ENCODE measurements at regions not wholly inside any gene's neighbourhood (a gene's known extent, or its start where the extent isn't known, plus 50 kb on each side); places are given as distances from the start of the nearest gene placed in this dataset.

DNA sequence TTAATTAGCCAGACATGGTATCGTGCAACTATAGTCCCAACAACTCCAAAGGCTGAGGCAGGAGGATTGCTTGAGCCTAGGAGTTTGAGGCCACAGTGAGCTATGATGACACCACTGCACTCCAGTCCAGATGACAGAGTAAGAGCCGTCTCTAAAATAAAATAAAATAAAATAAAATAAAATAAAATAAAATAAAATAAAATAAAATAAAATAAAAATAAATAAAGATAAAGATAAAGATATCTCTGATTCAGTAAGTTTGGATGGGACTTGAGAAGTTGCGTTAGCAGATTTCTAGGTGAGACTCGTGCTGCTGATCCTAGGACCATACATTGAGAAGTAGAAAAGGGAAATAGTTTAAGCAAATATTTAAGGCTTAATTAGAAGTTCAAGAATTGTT lies 254.8 kb upstream of the FAM241A start:
- Histone ChIP-seq H3K14ac (ENCODE audit: insufficient read length) (no peak overlapping the region), H2BK5ac (ENCODE audit: low read depth, low read length) (no peak overlapping the region), H3K79me1 (ENCODE audit: low read depth, low read length) (no peaks in the 10 kb centered on the region), H2BK120ac (replicated peaks; ENCODE audit: low read depth, low read length) (no peak overlapping the region), H3K23ac (ENCODE audit: insufficient read length) (no peak overlapping the region), H3K36me3 (ENCODE audit: control insufficient read depth in 2 of 4, insufficient read depth in 4 of 4, low read length in 3 of 4) (no peaks in the 10 kb centered on the region), H2AK5ac (ENCODE audit: low read depth, low read length) (no peak overlapping the region), H2AFZ (ENCODE audit: low read length) (no peak overlapping the region), H2BK12ac (ENCODE audit: low read depth, low read length) (no peak overlapping the region), H3K23me2 (ENCODE audit: low read depth, low read length) (peaks cover 2% of the 10 kb centered on the region; the same call in 1 of the 2 replicates), H3K9me3 (ENCODE audit: insufficient read depth in 2 of 2, low read depth in 1 of 2, low read length in 1 of 2) (peaks cover 0 to 7% of the 10 kb centered on the region in 2 experiments; a peak in 2 of 4 replicates), H3K56ac (replicated peaks; ENCODE audit: insufficient read length, low read depth, low read length) (no peak overlapping the region), H4K8ac (ENCODE audit: extremely low read depth, insufficient read depth, low read length) (no peak overlapping the region), H3K18ac (ENCODE audit: extremely low read depth, low read length) (no peak overlapping the region), H3K4me3 (ENCODE audit: extremely low read depth in 1 of 4, insufficient read depth in 2 of 4, low read depth in 3 of 4, low read length in 4 of 4) (no peak overlapping the region), H3K4me1 (replicated peaks in 1 of 4; ENCODE audit: control insufficient read depth in 3 of 4, insufficient read depth in 4 of 4, low read length in 3 of 4) (no peaks in the 10 kb centered on the region), H4K20me1 (replicated peaks in 1 of 2; ENCODE audit: control insufficient read depth in 1 of 2, insufficient read depth in 2 of 2, low read length in 2 of 2) (no peaks in the 10 kb centered on the region), H3K27ac (ENCODE audit: low read depth, low read length) (no peak overlapping the region), H3K27me3 (replicated peaks in 1 of 4; ENCODE audit: control insufficient read depth in 3 of 4, extremely low read depth in 1 of 4, insufficient read depth in 3 of 4, low read length in 3 of 4) (no peaks in the 10 kb centered on the region), H3K79me2 (ENCODE audit: control insufficient read depth in 1 of 2, insufficient read depth in 2 of 2, low read length in 2 of 2) (no peaks in the 10 kb centered on the region), H4K91ac (replicated peaks; ENCODE audit: insufficient read length, low read length) (no peak overlapping the region), H4K5ac (ENCODE audit: insufficient read length, low read depth, low read length) (no peak overlapping the region), H3K9ac (replicated peaks in 1 of 4; ENCODE audit: extremely low read depth in 1 of 4, low read depth in 3 of 4, low read length in 3 of 4) (no peak overlapping the region), H2BK20ac (ENCODE audit: low read length) (no peak overlapping the region), H3K4ac (replicated peaks; ENCODE audit: insufficient read length, low read depth, low read length) (no peak overlapping the region), H3K4me2 (ENCODE audit: insufficient read depth in 1 of 2, low read depth in 2 of 2, low read length in 2 of 2) (no peak overlapping the region), H2BK15ac (ENCODE audit: low read length) (no peak overlapping the region)
- FAIRE-seq (no peak), DNase-seq (ENCODE audit: low read depth in 1 of 2, low spot score in 2 of 2) (no peak)
- TF ChIP-seq, protein P1, sequence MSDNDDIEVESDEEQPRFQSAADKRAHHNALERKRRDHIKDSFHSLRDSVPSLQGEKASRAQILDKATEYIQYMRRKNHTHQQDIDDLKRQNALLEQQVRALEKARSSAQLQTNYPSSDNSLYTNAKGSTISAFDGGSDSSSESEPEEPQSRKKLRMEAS (IDR thresholded peaks at IDR 0.05): no peak
- TF ChIP-seq ASH2L (IDR thresholded peaks at IDR 0.05; ENCODE audit: low read length) (no peak), RAD21 (IDR thresholded peaks at IDR 0.05 in 1 of 2, conservative IDR thresholded peaks at IDR 0.05 in 1 of 2; ENCODE audit: low read depth in 2 of 2, low read length in 2 of 2) (no peak), SIN3A (conservative IDR thresholded peaks at IDR 0.05 in 1 of 2, IDR thresholded peaks at IDR 0.05 in 1 of 2; ENCODE audit: low read depth in 1 of 2, low read length in 2 of 2) (no peak), SUZ12 (IDR thresholded peaks at IDR 0.05; ENCODE audit: low read length) (no peak), BACH1 (IDR thresholded peaks at IDR 0.05; ENCODE audit: low read length) (no peak), SP1 (IDR thresholded peaks at IDR 0.05; ENCODE audit: low read depth, low read length) (no peak), EGR1 (IDR thresholded peaks at IDR 0.05; ENCODE audit: borderline replicate concordance, low read depth, low read length) (no peak)
- CTCF ChIA-PET (ENCODE audit: partially characterized antibody): no interaction called here
- WGBS, 2 experiments (ENCODE audit: extremely low coverage in 1 of 2, insufficient coverage in 1 of 2, insufficient read length in 1 of 2, insufficient replicate concordance in 2 of 2, low coverage in 1 of 2, low lambda C conversion rate in 2 of 2, missing lambda C conversion rate in 1 of 2): 97% methylated on average over 4 of the region's 4 CpGs; no CpG with 5 or more reads in 1 of the 2 experiments
- POLR2A ChIA-PET (ENCODE audit: partially characterized antibody): no interaction called here
